K562 (cell line): ENCODE measurements at regions not wholly inside any gene's neighbourhood (a gene's known extent, or its start where the extent isn't known, plus 50 kb on each side); places are given as distances from the start of the nearest gene placed in this dataset.

Source experiments
- ATAC-seq: fragments of 200-7000 bp; cut with Tn5 transposase; 3 replicates; pipeline ENCODE4 v1.9.1; 2020; ENCODE audit warnings: moderate library complexity
- BruUV-seq: library from RNA; stranded (reverse); fragments of 400-500 nt; replicated peaks from 2 replicates; lab custom pipeline; 2021; lab: Mats Ljungman, UMichigan
- CTCF ChIA-PET: fragments of 300-600 bp; formaldehyde crosslinking; extraction: SDS; loops from one replicate; lab custom pipeline; 2021; ENCODE audit warnings: low intra/inter-chr PET ratio; lab: Yijun Ruan, JAX
- POLR2A ChIA-PET: fragments of 300-600, 350-650 bp; sonication (Branson Sonifier 250); formaldehyde crosslinking; extraction: SDS; loops from one replicate; lab custom pipeline; 2021; ENCODE audit warnings: antibody characterized with exemption, inconsistent platforms; lab: Yijun Ruan, JAX
- DNase-seq, 4 experiments: peaks; one replicate each; pipeline versions ENCODE4 v3.0.0 to v3.0.0-alpha.2; 2011 to 2018; ENCODE audit warnings: low spot score in 3 of 4, mixed read lengths in 3 of 4; ENCODE audit errors: extremely low read depth in 1 of 4
- FAIRE-seq: peaks from 2 replicates; lab custom pipeline; 2011; peaks lifted over from hg19 to GRCh38; lab: Jason Lieb, UNC
- H2AFZ ChIP-seq: 2 replicates; pipeline ENCODE4 v1.6.0; 2011; ENCODE audit warnings: low read depth, low read length, control low read depth, inconsistent platforms
- H3K27ac ChIP-seq: fragments of 200-600 bp; 3 replicates; pipeline ENCODE4 v1.8.0; 2011; ENCODE audit warnings: low read depth, mild to moderate bottlenecking, control low read depth, inconsistent platforms, low read length, moderate library complexity, mixed read lengths; ENCODE audit errors: extremely low read depth
- H3K27me3 ChIP-seq, 2 experiments: fragments of 300-600 bp in 1 of 2; 2 replicates in 1 of 2; 3 replicates in 1 of 2; pipeline versions ENCODE4 v1.6.0 to v1.8.0; 2011; ENCODE audit warnings: inconsistent platforms in 2 of 2, low read length in 2 of 2, mild to moderate bottlenecking in 1 of 2, mixed read lengths in 1 of 2, moderate library complexity in 1 of 2; ENCODE audit not compliant: control insufficient read depth in 2 of 2, insufficient read depth in 2 of 2
- H3K36me3 ChIP-seq: fragments of 300-600 bp; 3 replicates; pipeline ENCODE4 v1.8.0; 2011; ENCODE audit warnings: mild to moderate bottlenecking, low read length, inconsistent platforms; ENCODE audit not compliant: control insufficient read depth, insufficient read depth
- H3K4me1 ChIP-seq, 2 experiments: fragments of 200-600 bp in 1 of 2; replicated peaks in 1 of 2; 2 replicates in 1 of 2; 3 replicates in 1 of 2; pipeline versions ENCODE4 v1.5.1 to v1.8.0; 2011; ENCODE audit warnings: inconsistent platforms in 2 of 2, low read length in 2 of 2, mild to moderate bottlenecking in 1 of 2, mixed read lengths in 1 of 2, moderate library complexity in 1 of 2; ENCODE audit not compliant: control insufficient read depth in 2 of 2, insufficient read depth in 2 of 2
- H3K4me2 ChIP-seq: 2 replicates; pipeline ENCODE4 v1.6.1; 2011; ENCODE audit warnings: low read length, control low read depth, inconsistent platforms, mixed read lengths; ENCODE audit not compliant: insufficient read depth
- H3K4me3 ChIP-seq: fragments of 200-600 bp; sonication (generic), shearing (Covaris generic); 2 replicates; pipeline ENCODE4 v1.5.1; 2016; ENCODE audit warnings: control low read depth, inconsistent platforms
- H3K79me2 ChIP-seq: fragments of 200-600 bp; 3 replicates; pipeline ENCODE4 v1.8.0; 2011; ENCODE audit warnings: low read length, inconsistent platforms; ENCODE audit not compliant: control insufficient read depth, insufficient read depth
- H3K9ac ChIP-seq, 2 experiments: 2 replicates each; pipeline versions ENCODE4 v1.6.0 to v1.6.1; 2011; ENCODE audit warnings: low read depth in 2 of 2, low read length in 2 of 2, control low read depth in 1 of 2, inconsistent platforms in 1 of 2, mild to moderate bottlenecking in 1 of 2, mixed read lengths in 1 of 2; ENCODE audit not compliant: insufficient read depth in 1 of 2
- H3K9me1 ChIP-seq: one replicate; pipeline ENCODE4 v1.6.0; 2011; ENCODE audit warnings: inconsistent platforms, mild to moderate bottlenecking, low read length, moderate library complexity; ENCODE audit not compliant: control insufficient read depth, insufficient read depth
- H3K9me3 ChIP-seq: replicated peaks from 2 replicates; pipeline ENCODE4 v1.5.1; 2011; ENCODE audit warnings: low read depth, low read length, inconsistent platforms; ENCODE audit not compliant: control insufficient read depth, insufficient read depth
- H4K20me1 ChIP-seq: replicated peaks from 2 replicates; pipeline ENCODE4 v1.6.1; 2011; ENCODE audit warnings: low read length, inconsistent platforms, mixed read lengths; ENCODE audit not compliant: control insufficient read depth, insufficient read depth
- CBX2 ChIP-seq: fragments of 200-600 bp; sonication (generic); IDR thresholded peaks from one replicate; pipeline ENCODE4 v1.6.1; 2012; ENCODE audit warnings: mild to moderate bottlenecking, low read length, inconsistent platforms; ENCODE audit not compliant: insufficient read depth, poor library complexity, severe bottlenecking
- CHCHD3 ChIP-seq: fragments of 250-450 bp; sonication (Bioruptor Pico); IDR thresholded peaks from 2 replicates; pipeline ENCODE4 v2.1.2; 2022; ENCODE audit warnings: mild to moderate bottlenecking
- COPS2 ChIP-seq: fragments of 450-650 bp; conservative IDR thresholded peaks from 2 replicates; pipeline ENCODE4 v1.6.1; 2016; ENCODE audit warnings: mild to moderate bottlenecking, moderate library complexity
- ESRRA ChIP-seq: fragments of 450-650 bp; IDR thresholded peaks from 2 replicates; pipeline ENCODE4 v1.6.1; 2014; ENCODE audit warnings: low read depth, mild to moderate bottlenecking, moderate library complexity, borderline replicate concordance
- FOXK1 ChIP-seq: sonication (generic); formaldehyde crosslinking; IDR thresholded peaks from 2 replicates; pipeline ENCODE4 v1.8.0; 2022; ENCODE audit warnings: missing genetic modification reagents, mild to moderate bottlenecking, borderline replicate concordance
- HMBOX1 ChIP-seq: sonication (generic); IDR thresholded peaks from 2 replicates; pipeline ENCODE4 v1.6.1; 2016
- HMG20B ChIP-seq: fragments of 250-450 bp; sonication (Bioruptor Pico); IDR thresholded peaks from 2 replicates; pipeline ENCODE4 v1.5.0; 2021; ENCODE audit warnings: mild to moderate bottlenecking
- MEF2D ChIP-seq: conservative IDR thresholded peaks from 2 replicates; pipeline ENCODE4 v1.6.1; 2016; ENCODE audit warnings: low read depth, missing genetic modification characterization, missing compliant biosample characterization
- NCOA1 ChIP-seq: fragments of 450-650 bp; IDR thresholded peaks from 2 replicates; pipeline ENCODE4 v1.6.1; 2016; ENCODE audit warnings: low read depth
- PHF21A ChIP-seq: fragments of 450-650 bp; IDR thresholded peaks from 2 replicates; pipeline ENCODE4 v1.6.1; 2017; ENCODE audit warnings: low read depth, borderline replicate concordance
- POLR2G ChIP-seq: fragments of 200-400 bp; formaldehyde crosslinking; IDR thresholded peaks from 2 replicates; pipeline ENCODE4 v1.6.1; 2017; ENCODE audit warnings: low read depth, mild to moderate bottlenecking, antibody characterized with exemption, low read length, moderate library complexity
- RBM22 ChIP-seq: fragments of 200-400 bp; formaldehyde crosslinking; IDR thresholded peaks from 2 replicates; pipeline ENCODE4 v1.6.1; 2018; ENCODE audit warnings: low read length, low read depth; ENCODE audit not compliant: poor library complexity, severe bottlenecking
- RFX5 ChIP-seq: IDR thresholded peaks from 2 replicates; pipeline ENCODE4 v1.6.1; 2011; ENCODE audit warnings: low read depth, mild to moderate bottlenecking, improper control_type of control experiment, low read length
- SMARCB1 ChIP-seq: IDR thresholded peaks from 2 replicates; pipeline ENCODE4 v1.6.1; 2011; ENCODE audit warnings: improper control_type of control experiment, low read depth; ENCODE audit not compliant: insufficient read length
- TCF7 ChIP-seq: sonication (generic); IDR thresholded peaks from 2 replicates; pipeline ENCODE4 v1.6.1; 2016; ENCODE audit warnings: antibody characterized with exemption, borderline replicate concordance
- ZNF395 ChIP-seq: fragments of 200-800 bp; sonication (Bioruptor generic); IDR thresholded peaks from 2 replicates; pipeline ENCODE4 v1.6.1; 2017; ENCODE audit warnings: missing genetic modification characterization, missing compliant biosample characterization
- ZNF398 ChIP-seq: fragments of 250-450 bp; sonication (Bioruptor Pico); IDR thresholded peaks from 2 replicates; pipeline ENCODE4 v1.8.0; 2021; ENCODE audit warnings: moderate library complexity, mild to moderate bottlenecking, inconsistent platforms
- WGBS: fragments of 100-300 bp; shearing (Covaris generic); methylation state at CpG from one replicate; pipeline ENCODE4 v1.1.6; 2016; ENCODE audit warnings: low coverage, mixed read lengths; ENCODE audit not compliant: insufficient coverage; ENCODE audit errors: missing lambda C conversion rate; 5-methylcytosine and 5-hydroxymethylcytosine counted together
- in situ Hi-C: fragments of 300-500 bp; cut with MboI; formaldehyde crosslinking; loops from 4 replicates; pipeline ENCODE4 v1.15.0; 2018; ENCODE audit warnings: inconsistent platforms, mixed read lengths
- intact Hi-C: fragments of 100-400 bp; cut with micrococcal nuclease; formaldehyde crosslinking; loops from 2 replicates; pipeline ENCODE4 v1.14.2; 2022

DNA sequence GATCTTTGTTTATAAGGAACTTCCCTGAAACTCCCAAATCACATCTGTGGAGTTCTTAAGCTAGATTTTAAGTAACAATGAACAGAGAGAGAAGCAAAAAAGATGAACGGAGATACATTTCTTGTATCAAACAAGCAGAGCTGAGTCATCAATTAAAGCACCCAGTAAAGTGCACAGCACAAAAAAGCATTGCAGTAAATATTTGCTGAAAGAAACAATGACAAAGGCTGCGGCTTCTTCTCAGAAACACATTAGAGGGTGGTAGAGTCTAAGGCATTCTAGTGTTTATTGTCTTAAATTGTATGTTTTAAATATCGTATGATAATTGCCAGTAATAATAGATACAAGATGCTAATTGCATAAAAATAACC is 941.6 kb upstream of the CHORDC1 start:
- Histone ChIP-seq H3K9me1 (no peaks in the 10 kb centered on the region), H3K4me1 (no peaks in the 10 kb centered on the region), H3K4me3 (no peak overlapping the region), H3K4me2 (no peak overlapping the region), H3K27me3 (no peaks in the 10 kb centered on the region), H3K79me2 (no peaks in the 10 kb centered on the region), H4K20me1 (no peaks in the 10 kb centered on the region), H3K9ac (no peak overlapping the region), H3K36me3 (no peaks in the 10 kb centered on the region), H3K27ac (no peak overlapping the region), H2AFZ (no peak overlapping the region), H3K9me3 (no peaks in the 10 kb centered on the region)
- BruUV-seq, result no TSS peak
- intact Hi-C loops, result no loop called here
- TF ChIP-seq POLR2G (no peak), CBX2 (no peak), RBM22 (no peak), SMARCB1 (no peak), ZNF395 (CRISPR knock-in tag) (no peak), NCOA1 (no peak), CHCHD3 (CRISPR knock-in tag) (no peak), TCF7 (no peak), COPS2 (no peak), PHF21A (no peak), FOXK1 (CRISPR knock-in tag) (no peak), HMG20B (CRISPR knock-in tag) (no peak), ZNF398 (no peak), MEF2D (tag) (no peak), ESRRA (no peak), HMBOX1 (no peak), RFX5 (no peak)
- DNase-seq (no peak), ATAC-seq (no peak), FAIRE-seq (no peak)
- ChIA-PET CTCF (no interaction called here), POLR2A (no interaction called here)
- WGBS, result 0% methylated on average over 3 of the region's 3 CpGs
- in situ Hi-C loops, result no loop called here
